DOHH2 (cell line): ENCODE measurements at regions not wholly inside any gene's neighbourhood (a gene's known extent, or its start where the extent isn't known, plus 50 kb on each side); places are given as distances from the start of the nearest gene placed in this dataset.
"Not testable (repeated sequence)": the region's sequence is repeated elsewhere in the genome, so short reads cannot be mapped to it uniquely, and the experiment has no call there.

ENCODE experiments used
- H3F3A ChIP-seq: fragments of 200-600 bp; sonication (generic), shearing (Covaris generic); 2 replicates; pipeline ENCODE4 v1.6.0; 2016; ENCODE audit warnings: antibody characterized with exemption, mild to moderate bottlenecking; ENCODE audit not compliant: control insufficient read depth, insufficient read depth
- H3K27ac ChIP-seq: fragments of 200-600 bp; sonication (generic); 2 replicates; pipeline ENCODE4 v1.5.1; 2014; ENCODE audit warnings: low read depth, mild to moderate bottlenecking, low read length, moderate library complexity
- H3K27me3 ChIP-seq: fragments of 200-600 bp; sonication (generic); 2 replicates; pipeline ENCODE4 v1.6.1; 2014; ENCODE audit warnings: mild to moderate bottlenecking, low read length, mixed read lengths; ENCODE audit not compliant: control insufficient read depth
- H3K36me3 ChIP-seq: fragments of 200-600 bp; sonication (generic); 2 replicates; pipeline ENCODE4 v1.6.1; 2014; ENCODE audit warnings: mild to moderate bottlenecking, low read length, moderate library complexity, mixed read lengths; ENCODE audit not compliant: control insufficient read depth
- H3K4me1 ChIP-seq: fragments of 200-600 bp; sonication (generic); 2 replicates; pipeline ENCODE4 v1.6.1; 2014; ENCODE audit warnings: mild to moderate bottlenecking, low read length, mixed read lengths; ENCODE audit not compliant: control insufficient read depth
- H3K4me2 ChIP-seq: fragments of 200-600 bp; sonication (generic); 2 replicates; pipeline ENCODE4 v1.6.0; 2014; ENCODE audit warnings: mild to moderate bottlenecking, low read length, moderate library complexity
- H3K4me3 ChIP-seq: fragments of 200-600 bp; sonication (generic); 2 replicates; pipeline ENCODE4 v1.5.1; 2014; ENCODE audit warnings: mild to moderate bottlenecking, low read length, mixed read lengths
- H3K79me2 ChIP-seq: fragments of 200-600 bp; sonication (generic); 2 replicates; pipeline ENCODE4 v1.6.1; 2014; ENCODE audit warnings: mild to moderate bottlenecking, low read length, mixed read lengths; ENCODE audit not compliant: control insufficient read depth
- H3K9me2 ChIP-seq: fragments of 200-600 bp; sonication (generic); replicated peaks from 2 replicates; pipeline ENCODE4 v1.6.1; 2014; ENCODE audit warnings: mild to moderate bottlenecking, low read length, mixed read lengths; ENCODE audit not compliant: control insufficient read depth
- H3K9me3 ChIP-seq: fragments of 200-600 bp; sonication (generic); 2 replicates; pipeline ENCODE4 v1.6.1; 2014; ENCODE audit warnings: antibody characterized with exemption, low read length, mixed read lengths; ENCODE audit not compliant: control insufficient read depth, insufficient read depth
- H4K20me1 ChIP-seq: fragments of 200-600 bp; sonication (generic); 2 replicates; pipeline ENCODE4 v1.6.0; 2014; ENCODE audit warnings: low read depth, mild to moderate bottlenecking, antibody characterized with exemption, low read length, moderate library complexity; ENCODE audit not compliant: control insufficient read depth, insufficient read depth
- CTCF ChIP-seq: fragments of 200-600 bp; sonication (generic); IDR thresholded peaks from one replicate; pipeline ENCODE4 v1.5.1; 2014; ENCODE audit warnings: antibody characterized with exemption, mild to moderate bottlenecking, low read depth, low read length; ENCODE audit not compliant: poor library complexity, severe bottlenecking
- EZH2phosphoT487 ChIP-seq: fragments of 200-600 bp; sonication (generic); IDR thresholded peaks from 2 replicates; pipeline ENCODE4 v1.6.1; 2017; ENCODE audit warnings: borderline replicate concordance, mild to moderate bottlenecking, antibody characterized with exemption, low read length, moderate library complexity, mixed read lengths

GRCh38 chr2:184314829-184315228, 283.5 kb upstream of the ZNF804A start:
- no peak overlapping the region for H3K27ac ChIP-seq
- no peaks in the 10 kb centered on the region for H3K9me2 ChIP-seq
- no peaks in the 10 kb centered on the region for H3K4me1 ChIP-seq
- no peaks in the 10 kb centered on the region for H3K27me3 ChIP-seq
- H3K4me3 ChIP-seq = no peak overlapping the region
- H4K20me1 ChIP-seq = no peaks in the 10 kb centered on the region
- no peak for TF ChIP-seq EZH2phosphoT487
- no peak for TF ChIP-seq CTCF
- H3K9me3 ChIP-seq = no peaks in the 10 kb centered on the region
- no peaks in the 10 kb centered on the region for H3K36me3 ChIP-seq
- no peak overlapping the region for H3K4me2 ChIP-seq
- no peaks in the 10 kb centered on the region for H3K79me2 ChIP-seq
- H3F3A ChIP-seq = no peaks in the 10 kb centered on the region

- Histone ChIP-seq H3K79me2 (no peaks in the 10 kb centered on the region), H4K20me1 (no peaks in the 10 kb centered on the region), H3K27me3 (no peaks in the 10 kb centered on the region), H3K4me3 (no peak overlapping the region), H3K9me3 (no peaks in the 10 kb centered on the region), H3K4me2 (no peak overlapping the region), H3K4me1 (no peaks in the 10 kb centered on the region), H3K27ac (no peak overlapping the region), H3K36me3 (no peaks in the 10 kb centered on the region), H3F3A (no peaks in the 10 kb centered on the region), H3K9me2 (no peaks in the 10 kb centered on the region)
- TF ChIP-seq CTCF (no peak), EZH2phosphoT487 (no peak)
Measured at GRCh38 chr2:184316921-184317320, 281.4 kb upstream of the ZNF804A start.

- Histone ChIP-seq H4K20me1 (no peaks in the 10 kb centered on the region), H3K4me2 (no peak overlapping the region), H3K9me3 (no peaks in the 10 kb centered on the region), H3K27me3 (no peaks in the 10 kb centered on the region), H3K4me3 (no peak overlapping the region), H3K4me1 (no peaks in the 10 kb centered on the region), H3K36me3 (no peaks in the 10 kb centered on the region), H3K9me2 (no peaks in the 10 kb centered on the region), H3F3A (no peaks in the 10 kb centered on the region), H3K79me2 (no peaks in the 10 kb centered on the region), H3K27ac (no peak overlapping the region)
- no peak for TF ChIP-seq CTCF
- TF ChIP-seq EZH2phosphoT487 = no peak
Measured at GRCh38 chr2:184322615-184323014, 275.7 kb upstream of the ZNF804A start.

- H3K9me3 ChIP-seq = no peaks in the 10 kb centered on the region
- H3K79me2 ChIP-seq = no peaks in the 10 kb centered on the region
- H3K4me1 ChIP-seq = no peaks in the 10 kb centered on the region
- no peak overlapping the region for H3K4me2 ChIP-seq
- no peak overlapping the region for H3K4me3 ChIP-seq
- TF ChIP-seq EZH2phosphoT487 = no peak
- TF ChIP-seq CTCF = no peak
- H3K27me3 ChIP-seq = no peaks in the 10 kb centered on the region
- H3K9me2 ChIP-seq = no peaks in the 10 kb centered on the region
- no peaks in the 10 kb centered on the region for H4K20me1 ChIP-seq
- H3F3A ChIP-seq = no peaks in the 10 kb centered on the region
- H3K27ac ChIP-seq = no peak overlapping the region
- no peaks in the 10 kb centered on the region for H3K36me3 ChIP-seq
Measured at GRCh38 chr2:184326066-184326465, 272.3 kb upstream of the ZNF804A start.

- not testable (repeated sequence) for H3K4me2 ChIP-seq, H3F3A ChIP-seq, H4K20me1 ChIP-seq, H3K4me1 ChIP-seq, H3K36me3 ChIP-seq, H3K4me3 ChIP-seq, H3K27me3 ChIP-seq, H3K9me3 ChIP-seq, H3K79me2 ChIP-seq, H3K27ac ChIP-seq, H3K9me2 ChIP-seq
Measured at GRCh38 chr2:184327805-184328204, 270.5 kb upstream of the ZNF804A start.
